HepG2 (cell line): ENCODE measurements at regions not wholly inside any gene's neighbourhood (a gene's known extent, or its start where the extent isn't known, plus 50 kb on each side); places are given as distances from the start of the nearest gene placed in this dataset.
A peak's percentile ranks its signal among the peaks of the same experiment; 100 is the strongest.

Experiments used
- ARNTL ChIP-seq: sonication (generic); formaldehyde crosslinking; IDR thresholded peaks from 2 replicates; pipeline ENCODE4 v1.4.0; 2020; ENCODE audit warnings: mild to moderate bottlenecking, missing genetic modification reagents
- ATF4 ChIP-seq, 2 experiments: fragments of 450-650 bp in 1 of 2; sonication (generic) in 1 of 2; formaldehyde crosslinking; IDR thresholded peaks; 2 replicates each; pipeline versions ENCODE4 v1.5.0 to v1.8.0; 2020 to 2022; ENCODE audit warnings: mild to moderate bottlenecking in 1 of 2, missing genetic modification reagents in 1 of 2
- DPF2 ChIP-seq: sonication (generic); formaldehyde crosslinking; IDR thresholded peaks from 2 replicates; pipeline ENCODE4 v1.4.0; 2020; ENCODE audit warnings: mild to moderate bottlenecking, low read depth, missing genetic modification reagents, borderline replicate concordance
- NR2F1 ChIP-seq, 2 experiments: fragments of 450-650 bp in 1 of 2; formaldehyde crosslinking in 1 of 2; IDR thresholded peaks; 2 replicates each; pipeline versions ENCODE4 v1.5.0 to v1.6.1; 2016 to 2020; ENCODE audit warnings: mild to moderate bottlenecking in 1 of 2, missing compliant biosample characterization in 1 of 2, missing genetic modification reagents in 1 of 2, moderate library complexity in 1 of 2
- PITX1 ChIP-seq: sonication (generic); formaldehyde crosslinking; IDR thresholded peaks from 2 replicates; pipeline ENCODE4 v1.5.1; 2020; ENCODE audit warnings: mild to moderate bottlenecking, missing genetic modification reagents
- SOX5 ChIP-seq: IDR thresholded peaks from 2 replicates; pipeline ENCODE4 v1.6.1; 2016; ENCODE audit warnings: borderline replicate concordance
- SOX6 ChIP-seq, 2 experiments: fragments of 450-650 bp in 1 of 2; sonication (generic) in 1 of 2; formaldehyde crosslinking in 1 of 2; IDR thresholded peaks; 2 replicates each; pipeline versions ENCODE4 v1.4.0 to v1.6.1; 2017 to 2020; ENCODE audit warnings: antibody characterized with exemption in 1 of 2, mild to moderate bottlenecking in 1 of 2, missing genetic modification reagents in 1 of 2
- THRA ChIP-seq: sonication (generic); formaldehyde crosslinking; IDR thresholded peaks from 2 replicates; pipeline ENCODE4 v1.4.0; 2020; ENCODE audit warnings: missing genetic modification reagents, borderline replicate concordance
- ZNF30 ChIP-seq: sonication (generic); formaldehyde crosslinking; IDR thresholded peaks from 2 replicates; pipeline ENCODE4 v1.5.0; 2020; ENCODE audit warnings: mild to moderate bottlenecking, missing genetic modification reagents
- ZNF382 ChIP-seq: sonication (generic); formaldehyde crosslinking; IDR thresholded peaks from 2 replicates; pipeline ENCODE4 v1.5.0; 2020; ENCODE audit warnings: missing genetic modification reagents, mild to moderate bottlenecking, borderline replicate concordance
- ZNF530 ChIP-seq: sonication (generic); formaldehyde crosslinking; IDR thresholded peaks from 2 replicates; pipeline ENCODE4 v1.5.0; 2020; ENCODE audit warnings: low read depth, mild to moderate bottlenecking, missing genetic modification reagents
- TF ChIP-seq, protein P1 (sequence below): sonication (generic); formaldehyde crosslinking; IDR thresholded peaks from 2 replicates; pipeline ENCODE4 v1.4.0; 2020; ENCODE audit warnings: missing genetic modification reagents
- TF ChIP-seq, protein P2 (sequence below): sonication (generic); formaldehyde crosslinking; conservative IDR thresholded peaks from 2 replicates; pipeline ENCODE4 v1.4.0; 2020; ENCODE audit warnings: mild to moderate bottlenecking, missing genetic modification reagents, moderate library complexity
- TF ChIP-seq, protein P3 (sequence below): sonication (generic); formaldehyde crosslinking; IDR thresholded peaks from 2 replicates; pipeline ENCODE4 v1.9.0; 2021; ENCODE audit warnings: mild to moderate bottlenecking, missing genetic modification reagents

GRCh38 chr10:28838908-28839307 is 161.6 kb downstream of the BAMBI start (continued):
- no peak for TF ChIP-seq ZNF530 (CRISPR knock-in tag)
- TF ChIP-seq, protein P1, sequence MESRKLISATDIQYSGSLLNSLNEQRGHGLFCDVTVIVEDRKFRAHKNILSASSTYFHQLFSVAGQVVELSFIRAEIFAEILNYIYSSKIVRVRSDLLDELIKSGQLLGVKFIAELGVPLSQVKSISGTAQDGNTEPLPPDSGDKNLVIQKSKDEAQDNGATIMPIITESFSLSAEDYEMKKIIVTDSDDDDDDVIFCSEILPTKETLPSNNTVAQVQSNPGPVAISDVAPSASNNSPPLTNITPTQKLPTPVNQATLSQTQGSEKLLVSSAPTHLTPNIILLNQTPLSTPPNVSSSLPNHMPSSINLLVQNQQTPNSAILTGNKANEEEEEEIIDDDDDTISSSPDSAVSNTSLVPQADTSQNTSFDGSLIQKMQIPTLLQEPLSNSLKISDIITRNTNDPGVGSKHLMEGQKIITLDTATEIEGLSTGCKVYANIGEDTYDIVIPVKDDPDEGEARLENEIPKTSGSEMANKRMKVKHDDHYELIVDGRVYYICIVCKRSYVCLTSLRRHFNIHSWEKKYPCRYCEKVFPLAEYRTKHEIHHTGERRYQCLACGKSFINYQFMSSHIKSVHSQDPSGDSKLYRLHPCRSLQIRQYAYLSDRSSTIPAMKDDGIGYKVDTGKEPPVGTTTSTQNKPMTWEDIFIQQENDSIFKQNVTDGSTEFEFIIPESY (CRISPR knock-in tag) = 0 out of 2 replicates have a peak, but pooled peaks have one; percentile 15
- no peak for TF ChIP-seq SOX6 (IDR thresholded peaks at IDR 0.05)
- TF ChIP-seq SOX6 (CRISPR knock-in tag; IDR thresholded peaks at IDR 0.05) = peak; percentile 86
- TF ChIP-seq ZNF30 = no peak
- TF ChIP-seq, protein P2, sequence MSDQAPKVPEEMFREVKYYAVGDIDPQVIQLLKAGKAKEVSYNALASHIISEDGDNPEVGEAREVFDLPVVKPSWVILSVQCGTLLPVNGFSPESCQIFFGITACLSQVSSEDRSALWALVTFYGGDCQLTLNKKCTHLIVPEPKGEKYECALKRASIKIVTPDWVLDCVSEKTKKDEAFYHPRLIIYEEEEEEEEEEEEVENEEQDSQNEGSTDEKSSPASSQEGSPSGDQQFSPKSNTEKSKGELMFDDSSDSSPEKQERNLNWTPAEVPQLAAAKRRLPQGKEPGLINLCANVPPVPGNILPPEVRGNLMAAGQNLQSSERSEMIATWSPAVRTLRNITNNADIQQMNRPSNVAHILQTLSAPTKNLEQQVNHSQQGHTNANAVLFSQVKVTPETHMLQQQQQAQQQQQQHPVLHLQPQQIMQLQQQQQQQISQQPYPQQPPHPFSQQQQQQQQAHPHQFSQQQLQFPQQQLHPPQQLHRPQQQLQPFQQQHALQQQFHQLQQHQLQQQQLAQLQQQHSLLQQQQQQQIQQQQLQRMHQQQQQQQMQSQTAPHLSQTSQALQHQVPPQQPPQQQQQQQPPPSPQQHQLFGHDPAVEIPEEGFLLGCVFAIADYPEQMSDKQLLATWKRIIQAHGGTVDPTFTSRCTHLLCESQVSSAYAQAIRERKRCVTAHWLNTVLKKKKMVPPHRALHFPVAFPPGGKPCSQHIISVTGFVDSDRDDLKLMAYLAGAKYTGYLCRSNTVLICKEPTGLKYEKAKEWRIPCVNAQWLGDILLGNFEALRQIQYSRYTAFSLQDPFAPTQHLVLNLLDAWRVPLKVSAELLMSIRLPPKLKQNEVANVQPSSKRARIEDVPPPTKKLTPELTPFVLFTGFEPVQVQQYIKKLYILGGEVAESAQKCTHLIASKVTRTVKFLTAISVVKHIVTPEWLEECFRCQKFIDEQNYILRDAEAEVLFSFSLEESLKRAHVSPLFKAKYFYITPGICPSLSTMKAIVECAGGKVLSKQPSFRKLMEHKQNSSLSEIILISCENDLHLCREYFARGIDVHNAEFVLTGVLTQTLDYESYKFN (CRISPR knock-in tag) = 0 out of 2 replicates have a peak, but pooled peaks have one; percentile 21
- peak in 1 of 2 experiments; percentile 74; a peak in 2 of 4 replicates for TF ChIP-seq NR2F1 (CRISPR knock-in tag; IDR thresholded peaks at IDR 0.05)
- TF ChIP-seq DPF2 = 0 out of 2 replicates have a peak, but pooled peaks have one; percentile 37
- 0 out of 4 replicates have a peak, but pooled peaks of 1 of the 2 experiments have one; percentile 19 for TF ChIP-seq ATF4 (CRISPR knock-in tag; IDR thresholded peaks at IDR 0.05)
- TF ChIP-seq SOX5 = peak; percentile 90
- TF ChIP-seq, protein P3, sequence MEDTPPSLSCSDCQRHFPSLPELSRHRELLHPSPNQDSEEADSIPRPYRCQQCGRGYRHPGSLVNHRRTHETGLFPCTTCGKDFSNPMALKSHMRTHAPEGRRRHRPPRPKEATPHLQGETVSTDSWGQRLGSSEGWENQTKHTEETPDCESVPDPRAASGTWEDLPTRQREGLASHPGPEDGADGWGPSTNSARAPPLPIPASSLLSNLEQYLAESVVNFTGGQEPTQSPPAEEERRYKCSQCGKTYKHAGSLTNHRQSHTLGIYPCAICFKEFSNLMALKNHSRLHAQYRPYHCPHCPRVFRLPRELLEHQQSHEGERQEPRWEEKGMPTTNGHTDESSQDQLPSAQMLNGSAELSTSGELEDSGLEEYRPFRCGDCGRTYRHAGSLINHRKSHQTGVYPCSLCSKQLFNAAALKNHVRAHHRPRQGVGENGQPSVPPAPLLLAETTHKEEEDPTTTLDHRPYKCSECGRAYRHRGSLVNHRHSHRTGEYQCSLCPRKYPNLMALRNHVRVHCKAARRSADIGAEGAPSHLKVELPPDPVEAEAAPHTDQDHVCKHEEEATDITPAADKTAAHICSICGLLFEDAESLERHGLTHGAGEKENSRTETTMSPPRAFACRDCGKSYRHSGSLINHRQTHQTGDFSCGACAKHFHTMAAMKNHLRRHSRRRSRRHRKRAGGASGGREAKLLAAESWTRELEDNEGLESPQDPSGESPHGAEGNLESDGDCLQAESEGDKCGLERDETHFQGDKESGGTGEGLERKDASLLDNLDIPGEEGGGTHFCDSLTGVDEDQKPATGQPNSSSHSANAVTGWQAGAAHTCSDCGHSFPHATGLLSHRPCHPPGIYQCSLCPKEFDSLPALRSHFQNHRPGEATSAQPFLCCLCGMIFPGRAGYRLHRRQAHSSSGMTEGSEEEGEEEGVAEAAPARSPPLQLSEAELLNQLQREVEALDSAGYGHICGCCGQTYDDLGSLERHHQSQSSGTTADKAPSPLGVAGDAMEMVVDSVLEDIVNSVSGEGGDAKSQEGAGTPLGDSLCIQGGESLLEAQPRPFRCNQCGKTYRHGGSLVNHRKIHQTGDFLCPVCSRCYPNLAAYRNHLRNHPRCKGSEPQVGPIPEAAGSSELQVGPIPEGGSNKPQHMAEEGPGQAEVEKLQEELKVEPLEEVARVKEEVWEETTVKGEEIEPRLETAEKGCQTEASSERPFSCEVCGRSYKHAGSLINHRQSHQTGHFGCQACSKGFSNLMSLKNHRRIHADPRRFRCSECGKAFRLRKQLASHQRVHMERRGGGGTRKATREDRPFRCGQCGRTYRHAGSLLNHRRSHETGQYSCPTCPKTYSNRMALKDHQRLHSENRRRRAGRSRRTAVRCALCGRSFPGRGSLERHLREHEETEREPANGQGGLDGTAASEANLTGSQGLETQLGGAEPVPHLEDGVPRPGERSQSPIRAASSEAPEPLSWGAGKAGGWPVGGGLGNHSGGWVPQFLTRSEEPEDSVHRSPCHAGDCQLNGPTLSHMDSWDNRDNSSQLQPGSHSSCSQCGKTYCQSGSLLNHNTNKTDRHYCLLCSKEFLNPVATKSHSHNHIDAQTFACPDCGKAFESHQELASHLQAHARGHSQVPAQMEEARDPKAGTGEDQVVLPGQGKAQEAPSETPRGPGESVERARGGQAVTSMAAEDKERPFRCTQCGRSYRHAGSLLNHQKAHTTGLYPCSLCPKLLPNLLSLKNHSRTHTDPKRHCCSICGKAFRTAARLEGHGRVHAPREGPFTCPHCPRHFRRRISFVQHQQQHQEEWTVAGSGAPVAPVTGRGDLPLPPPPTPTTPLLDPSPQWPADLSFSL (CRISPR knock-in tag) = peak; percentile 87
- TF ChIP-seq ZNF382 (CRISPR knock-in tag) = no peak
- TF ChIP-seq THRA (CRISPR knock-in tag) = peak; percentile 88; the same call in 1 of the 2 replicates
- 0 out of 2 replicates have a peak, but pooled peaks have one; percentile 31 for TF ChIP-seq PITX1 (CRISPR knock-in tag)
- TF ChIP-seq ARNTL = 0 out of 2 replicates have a peak, but pooled peaks have one; percentile 30
